ENCODE measurements at regions not wholly inside any gene's neighbourhood (a gene's known extent, or its start where the extent isn't known, plus 50 kb on each side); places are given as distances from the start of the nearest gene placed in this dataset.

DNA sequence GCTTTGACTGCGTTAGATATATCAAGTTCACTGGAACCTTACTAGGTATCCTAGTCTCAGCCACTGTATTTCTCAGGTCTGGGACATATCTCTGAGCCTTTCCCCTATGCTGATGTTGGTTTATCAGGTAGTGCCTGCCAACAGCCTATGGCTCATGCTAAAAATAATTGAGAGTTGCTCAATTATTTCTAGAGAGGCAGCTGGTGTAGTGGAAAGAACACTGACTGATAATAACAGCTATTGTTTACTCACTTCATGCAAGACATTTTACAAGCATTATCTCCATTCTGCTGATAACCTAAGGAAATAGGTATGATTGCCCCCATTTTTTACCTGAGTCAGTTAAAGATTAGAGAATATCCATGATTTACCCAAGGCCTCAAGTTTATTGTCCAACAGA lies 231.4 kb downstream of the LRRN1 start:
- TF ChIP-seq, protein P1, sequence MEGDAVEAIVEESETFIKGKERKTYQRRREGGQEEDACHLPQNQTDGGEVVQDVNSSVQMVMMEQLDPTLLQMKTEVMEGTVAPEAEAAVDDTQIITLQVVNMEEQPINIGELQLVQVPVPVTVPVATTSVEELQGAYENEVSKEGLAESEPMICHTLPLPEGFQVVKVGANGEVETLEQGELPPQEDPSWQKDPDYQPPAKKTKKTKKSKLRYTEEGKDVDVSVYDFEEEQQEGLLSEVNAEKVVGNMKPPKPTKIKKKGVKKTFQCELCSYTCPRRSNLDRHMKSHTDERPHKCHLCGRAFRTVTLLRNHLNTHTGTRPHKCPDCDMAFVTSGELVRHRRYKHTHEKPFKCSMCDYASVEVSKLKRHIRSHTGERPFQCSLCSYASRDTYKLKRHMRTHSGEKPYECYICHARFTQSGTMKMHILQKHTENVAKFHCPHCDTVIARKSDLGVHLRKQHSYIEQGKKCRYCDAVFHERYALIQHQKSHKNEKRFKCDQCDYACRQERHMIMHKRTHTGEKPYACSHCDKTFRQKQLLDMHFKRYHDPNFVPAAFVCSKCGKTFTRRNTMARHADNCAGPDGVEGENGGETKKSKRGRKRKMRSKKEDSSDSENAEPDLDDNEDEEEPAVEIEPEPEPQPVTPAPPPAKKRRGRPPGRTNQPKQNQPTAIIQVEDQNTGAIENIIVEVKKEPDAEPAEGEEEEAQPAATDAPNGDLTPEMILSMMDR (conservative IDR thresholded peaks at IDR 0.05): no peak
- H3K27ac ChIP-seq: no peak overlapping the region

DNA sequence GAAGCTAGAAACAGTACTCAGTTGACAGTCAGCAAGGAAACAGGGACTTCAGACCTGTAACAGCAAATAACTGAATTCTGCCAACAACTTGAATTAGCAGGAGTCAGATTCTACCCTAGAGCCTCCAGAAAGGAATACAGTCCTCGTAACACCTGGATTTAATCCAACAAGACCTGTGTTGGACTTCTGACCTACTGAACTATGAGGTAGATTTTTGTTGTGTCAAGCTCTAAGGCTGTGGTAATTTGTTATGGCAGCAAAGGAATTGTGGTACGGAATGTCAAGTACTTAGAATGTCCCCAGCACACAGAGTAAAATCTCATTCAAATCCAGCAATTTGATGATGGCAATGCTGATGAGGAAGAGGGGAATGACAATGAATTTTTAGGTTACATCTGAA lies 234.1 kb downstream of the LRRN1 start:
- H3K27ac ChIP-seq: no peak overlapping the region
- TF ChIP-seq, protein P1 (conservative IDR thresholded peaks at IDR 0.05): no peak

DNA sequence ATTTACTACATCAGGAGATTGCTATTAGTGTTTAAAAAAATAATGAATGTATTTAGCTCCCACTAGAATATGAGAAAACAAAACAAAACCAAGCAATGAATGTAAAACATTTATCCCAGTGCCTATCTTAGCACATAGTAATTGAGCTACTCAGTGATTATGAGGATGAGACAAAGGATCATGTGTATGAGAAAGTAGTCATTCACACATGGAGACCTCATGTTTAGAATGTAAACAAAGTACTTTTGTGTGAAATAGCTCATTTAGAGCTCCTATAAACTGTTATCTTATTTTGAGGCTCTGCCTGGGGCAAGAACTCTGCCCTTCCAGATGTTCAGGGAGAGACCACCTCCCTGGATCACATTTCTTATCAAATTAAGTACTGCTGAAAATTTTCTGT lies 236.8 kb downstream of the LRRN1 start:
- TF ChIP-seq, protein P1 (conservative IDR thresholded peaks at IDR 0.05): no peak
- no peak overlapping the region for H3K27ac ChIP-seq

DNA sequence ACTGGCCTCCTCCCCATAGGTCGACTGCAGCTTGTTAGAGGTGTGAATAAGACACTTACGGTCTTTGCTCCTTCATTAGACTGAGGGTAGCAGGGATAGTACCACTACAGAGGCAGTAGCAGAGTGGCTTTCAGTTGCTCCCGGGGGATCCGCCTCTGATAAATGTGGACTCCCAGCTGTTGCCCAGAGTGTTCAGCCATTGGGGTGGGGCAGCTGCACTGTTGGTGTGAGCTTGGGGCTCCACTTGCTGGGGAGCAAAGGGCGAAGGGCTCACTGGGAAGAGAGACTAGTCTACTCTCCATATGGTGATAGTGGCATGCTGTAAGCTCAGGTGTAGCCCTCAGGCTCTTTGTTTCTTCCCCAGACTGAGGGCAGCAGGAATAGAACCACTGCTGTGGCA lies 239.1 kb downstream of the LRRN1 start:
- TF ChIP-seq, protein P1 (conservative IDR thresholded peaks at IDR 0.05): no peak
- H3K27ac ChIP-seq: no peak overlapping the region

DNA sequence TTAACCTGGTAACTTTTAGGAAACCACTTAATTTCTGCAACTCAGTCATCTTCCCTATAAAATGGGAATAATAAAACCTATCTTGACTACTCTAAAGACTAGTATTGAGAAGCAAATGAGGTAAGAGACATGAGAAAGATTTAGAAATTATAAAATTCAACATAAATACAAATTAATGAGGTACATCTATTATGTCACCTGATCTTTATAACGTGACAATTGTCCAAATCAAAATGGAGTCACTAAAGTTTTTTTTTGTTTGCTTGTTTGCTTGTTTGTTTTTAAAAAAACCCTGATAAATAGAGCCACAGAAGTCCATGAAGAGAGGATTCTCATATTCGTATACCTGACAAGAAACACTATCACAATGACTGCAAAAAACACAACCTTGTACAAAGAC lies 242.8 kb downstream of the LRRN1 start:
- H3K27ac ChIP-seq: no peak overlapping the region
- TF ChIP-seq, protein P1 (conservative IDR thresholded peaks at IDR 0.05): no peak

DNA sequence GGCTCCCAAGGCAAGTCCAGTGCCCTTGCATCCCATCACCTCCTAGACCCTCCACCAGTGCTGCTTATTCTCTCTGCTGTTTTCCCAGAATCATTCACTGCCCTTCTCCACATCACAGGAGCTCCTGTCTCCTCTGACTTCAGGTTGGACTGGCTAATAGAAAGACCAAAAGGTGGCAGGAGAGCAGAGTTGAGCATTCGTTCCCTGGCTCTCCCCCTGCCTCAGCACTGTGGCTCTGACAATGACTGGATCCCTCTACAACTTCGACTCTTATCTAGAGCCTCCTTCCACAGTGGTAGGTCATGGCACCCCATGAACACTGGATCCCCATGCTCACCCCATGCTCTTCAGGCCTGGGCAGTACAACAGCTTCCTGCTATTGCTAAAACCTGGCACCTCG lies 243.6 kb downstream of the LRRN1 start:
- TF ChIP-seq, protein P1 (conservative IDR thresholded peaks at IDR 0.05): no peak
- peak overlapping the region; percentile 81; the same call in 1 of the 2 replicates for H3K27ac ChIP-seq

DNA sequence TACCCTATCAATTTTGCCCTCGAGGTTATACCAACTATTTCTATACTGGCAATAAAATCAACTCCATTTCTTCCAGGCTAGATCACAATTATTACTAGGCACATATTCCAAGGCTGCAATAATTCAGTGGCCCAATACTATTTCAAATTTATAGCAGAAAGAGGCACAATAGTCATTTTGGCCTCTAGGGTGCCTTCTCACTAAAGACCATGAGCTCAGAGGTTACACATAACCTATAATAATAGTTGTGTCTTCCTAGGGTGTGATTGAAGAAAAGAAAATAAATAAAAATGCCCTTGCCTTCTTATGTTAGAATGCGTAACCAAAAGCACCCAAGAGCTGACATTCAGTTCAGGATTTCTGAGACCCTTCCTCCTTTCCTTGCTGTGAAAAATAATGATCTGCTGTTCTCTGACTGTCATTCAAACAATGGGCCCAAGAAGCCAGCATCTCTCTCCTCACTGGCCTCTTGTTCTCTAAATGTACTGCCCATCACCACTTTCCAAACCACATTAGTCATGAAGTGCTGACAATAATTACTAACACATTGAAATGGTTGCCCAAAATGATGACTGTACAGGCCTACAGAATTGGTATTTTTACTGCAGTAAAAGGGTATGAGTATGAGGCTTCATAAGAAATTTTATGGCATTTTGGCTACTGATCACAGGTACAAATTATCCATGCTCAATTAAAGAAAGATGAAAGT lies 244.8 kb downstream of the LRRN1 start:
- H3K27ac ChIP-seq: peak overlapping the region; percentile 81
- TF ChIP-seq, protein P1 (conservative IDR thresholded peaks at IDR 0.05): no peak
